Prostate gland (tissue), 2 donors: ENCODE measurements at regions not wholly inside any gene's neighbourhood (a gene's known extent, or its start where the extent isn't known, plus 50 kb on each side); places are given as distances from the start of the nearest gene placed in this dataset.

ENCODE experiments used
- DNase-seq: peaks from one replicate; pipeline ENCODE4 v3.0.0-alpha.2; 2019; ENCODE audit warnings: low spot score
- H3K27ac ChIP-seq, 2 donors: fragments of 200-600 bp; sonication (generic); 2 replicates each; pipeline ENCODE4 v1.5.1; 2017 to 2019
- H3K27me3 ChIP-seq: fragments of 200-600 bp; sonication (generic); replicated peaks from 2 replicates; pipeline ENCODE4 v1.5.1; 2019; ENCODE audit not compliant: insufficient read depth
- H3K36me3 ChIP-seq, 2 donors: fragments of 200-600 bp; sonication (generic); 1 replicate in 1 of 2; 2 replicates in 1 of 2; pipeline versions ENCODE4 v1.5.1 to v1.8.1; 2017 to 2019
- H3K4me1 ChIP-seq: fragments of 200-600 bp; sonication (generic); replicated peaks from 2 replicates; pipeline ENCODE4 v1.5.1; 2019
- H3K4me3 ChIP-seq, 2 donors: fragments of 200-600 bp; sonication (generic); 2 replicates each; pipeline ENCODE4 v1.5.1; 2017 to 2019
- H3K9me3 ChIP-seq: fragments of 200-600 bp; sonication (generic); 2 replicates; pipeline ENCODE4 v1.5.1; 2017
- POLR2A ChIP-seq: fragments of 450-650 bp; IDR thresholded peaks from one replicate; pipeline ENCODE4 v1.6.1; 2016; ENCODE audit warnings: antibody characterized with exemption, mild to moderate bottlenecking
- POLR2AphosphoS5 ChIP-seq: sonication (generic); formaldehyde crosslinking; IDR thresholded peaks from one replicate; pipeline ENCODE4 v1.6.1; 2017; ENCODE audit warnings: antibody characterized with exemption
- WGBS: methylation state at CpG from one replicate; pipeline ENCODE4 v1.1.5; 2018; 5-methylcytosine and 5-hydroxymethylcytosine counted together
- intact Hi-C: fragments of 100-400 bp; cut with DNase I; formaldehyde crosslinking; loops from one replicate; pipeline ENCODE4 v1.14.2; 2022
- TF ChIP-seq, protein P1 (sequence below), 4 experiments: fragments of 200-600 bp in 2 of 4; fragments of 450-650 bp in 2 of 4; sonication (generic) in 2 of 4; IDR thresholded peaks; 1 replicate in 3 of 4; 2 replicates in 1 of 4; pipeline ENCODE4 v1.5.1; 2016 to 2019; ENCODE audit warnings: antibody characterized with exemption in 4 of 4, mild to moderate bottlenecking in 2 of 4, moderate library complexity in 2 of 4

- no peak overlapping the region for H3K4me3 ChIP-seq
- H3K27me3 ChIP-seq: no peaks in the 10 kb centered on the region
- TF ChIP-seq POLR2A (no peak), POLR2AphosphoS5 (no peak)
- TF ChIP-seq, protein P1, sequence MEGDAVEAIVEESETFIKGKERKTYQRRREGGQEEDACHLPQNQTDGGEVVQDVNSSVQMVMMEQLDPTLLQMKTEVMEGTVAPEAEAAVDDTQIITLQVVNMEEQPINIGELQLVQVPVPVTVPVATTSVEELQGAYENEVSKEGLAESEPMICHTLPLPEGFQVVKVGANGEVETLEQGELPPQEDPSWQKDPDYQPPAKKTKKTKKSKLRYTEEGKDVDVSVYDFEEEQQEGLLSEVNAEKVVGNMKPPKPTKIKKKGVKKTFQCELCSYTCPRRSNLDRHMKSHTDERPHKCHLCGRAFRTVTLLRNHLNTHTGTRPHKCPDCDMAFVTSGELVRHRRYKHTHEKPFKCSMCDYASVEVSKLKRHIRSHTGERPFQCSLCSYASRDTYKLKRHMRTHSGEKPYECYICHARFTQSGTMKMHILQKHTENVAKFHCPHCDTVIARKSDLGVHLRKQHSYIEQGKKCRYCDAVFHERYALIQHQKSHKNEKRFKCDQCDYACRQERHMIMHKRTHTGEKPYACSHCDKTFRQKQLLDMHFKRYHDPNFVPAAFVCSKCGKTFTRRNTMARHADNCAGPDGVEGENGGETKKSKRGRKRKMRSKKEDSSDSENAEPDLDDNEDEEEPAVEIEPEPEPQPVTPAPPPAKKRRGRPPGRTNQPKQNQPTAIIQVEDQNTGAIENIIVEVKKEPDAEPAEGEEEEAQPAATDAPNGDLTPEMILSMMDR (IDR thresholded peaks at IDR 0.05): no peak
- no peaks in the 10 kb centered on the region for H3K4me1 ChIP-seq
- WGBS: 75% methylated on average over 25 of the region's 25 CpGs
- no peak for DNase-seq
- H3K27ac ChIP-seq: no peak overlapping the region
- H3K36me3 ChIP-seq: no peaks in the 10 kb centered on the region
- H3K9me3 ChIP-seq: no peaks in the 10 kb centered on the region
- intact Hi-C loops: no loop called here
Observed at GRCh38 chr11:70669871-70670675, 271.7 kb downstream of the CTTN start.

DNA sequence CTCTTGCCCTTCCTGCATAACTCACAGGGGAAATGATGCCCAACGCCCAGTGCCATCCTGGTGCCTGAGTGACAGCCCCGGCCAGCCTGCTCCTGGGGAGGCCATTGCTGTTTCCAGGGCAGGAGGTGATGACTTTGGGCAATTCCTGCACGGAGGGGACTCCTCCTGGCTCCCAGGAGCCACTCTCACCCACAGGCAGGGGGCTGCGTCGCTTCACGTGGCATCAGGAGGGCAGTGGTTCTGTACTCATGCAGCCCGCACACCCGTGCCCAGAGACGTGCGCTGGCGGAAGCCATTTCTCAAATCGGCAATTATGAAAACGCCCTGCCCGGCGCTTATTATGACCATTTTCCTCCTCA is 272.3 kb downstream of the CTTN start:
- Histone ChIP-seq H3K4me3 (no peak overlapping the region), H3K36me3 (no peaks in the 10 kb centered on the region), H3K9me3 (no peaks in the 10 kb centered on the region), H3K27me3 (no peaks in the 10 kb centered on the region), H3K27ac (no peak overlapping the region), H3K4me1 (no peaks in the 10 kb centered on the region)
- 82% methylated on average over 15 of the region's 15 CpGs for WGBS
- no peak for DNase-seq
- intact Hi-C loops: no loop called here
- TF ChIP-seq POLR2A: no peak
- TF ChIP-seq POLR2AphosphoS5: no peak
- TF ChIP-seq, protein P1 (IDR thresholded peaks at IDR 0.05): no peak

DNA sequence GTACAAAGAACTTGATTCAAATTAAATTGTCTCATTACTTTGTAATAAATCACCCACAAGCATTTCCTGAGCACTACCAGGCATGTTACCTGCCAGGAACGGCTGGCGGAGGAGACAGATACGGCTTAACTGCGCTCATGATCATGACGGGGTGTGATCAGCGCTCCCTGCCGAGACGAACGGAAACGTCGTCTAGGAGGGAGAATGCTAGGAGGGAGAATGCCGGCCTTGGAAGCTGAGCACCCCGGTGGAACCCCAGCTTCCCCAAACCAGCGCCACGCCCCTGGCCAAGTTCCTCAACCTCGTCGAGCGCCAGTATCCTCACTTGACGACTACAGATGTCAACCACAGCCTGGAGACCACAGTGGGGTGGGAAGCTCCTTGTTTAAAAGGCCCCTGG is 272.8 kb downstream of the CTTN start:
- DNase-seq: no peak
- intact Hi-C loops: no loop called here
- no peak for TF ChIP-seq POLR2A
- TF ChIP-seq POLR2AphosphoS5: no peak
- TF ChIP-seq, protein P1 (IDR thresholded peaks at IDR 0.05): no peak
- no peaks in the 10 kb centered on the region for H3K27me3 ChIP-seq
- no peak overlapping the region for H3K4me3 ChIP-seq
- H3K27ac ChIP-seq: no peak overlapping the region
- H3K36me3 ChIP-seq: no peaks in the 10 kb centered on the region
- 34% methylated on average over 19 of the region's 19 CpGs for WGBS
- H3K4me1 ChIP-seq: no peaks in the 10 kb centered on the region
- no peaks in the 10 kb centered on the region for H3K9me3 ChIP-seq

GRCh38 chr11:70671611-70672010 is 273.3 kb downstream of the CTTN start:
- DNase-seq: no peak
- TF ChIP-seq, protein P1 (IDR thresholded peaks at IDR 0.05): no peak
- no peak for TF ChIP-seq POLR2AphosphoS5
- TF ChIP-seq POLR2A: no peak
- intact Hi-C loops: no loop called here
- no peaks in the 10 kb centered on the region for H3K27me3 ChIP-seq
- H3K4me1 ChIP-seq: no peaks in the 10 kb centered on the region
- no peaks in the 10 kb centered on the region for H3K9me3 ChIP-seq
- WGBS: 76% methylated on average over 5 of the region's 5 CpGs
- no peaks in the 10 kb centered on the region for H3K36me3 ChIP-seq
- H3K27ac ChIP-seq: no peak overlapping the region
- no peak overlapping the region for H3K4me3 ChIP-seq

GRCh38 chr11:70672991-70673653 is 274.8 kb downstream of the CTTN start:
- no peak for DNase-seq
- WGBS: 84% methylated on average over 8 of the region's 8 CpGs
- intact Hi-C loops: no loop called here
- Histone ChIP-seq H3K9me3 (no peaks in the 10 kb centered on the region), H3K27ac (no peak overlapping the region), H3K4me3 (no peak overlapping the region), H3K27me3 (no peaks in the 10 kb centered on the region), H3K4me1 (no peaks in the 10 kb centered on the region), H3K36me3 (no peaks in the 10 kb centered on the region)
- no peak for TF ChIP-seq POLR2AphosphoS5
- TF ChIP-seq POLR2A: no peak
- TF ChIP-seq, protein P1 (IDR thresholded peaks at IDR 0.05): no peak
